ENCODE measurements at regions not wholly inside any gene's neighbourhood (a gene's known extent, or its start where the extent isn't known, plus 50 kb on each side); places are given as distances from the start of the nearest gene placed in this dataset.
"Not testable (repeated sequence)": the region's sequence is repeated elsewhere in the genome, so short reads cannot be mapped to it uniquely, and the experiment has no call there.

- DNase-seq = not testable (repeated sequence)
These were observed 61.3 kb downstream of the SYF2 start for GRCh38 chr1:25171013-25171412.

GRCh38 chr1:25170439-25170838, 61.9 kb downstream of the SYF2 start:
- DNase-seq = no peak

GRCh38 chr1:25169610-25170009, 62.7 kb downstream of the SYF2 start:
- DNase-seq = no peak

- DNase-seq = no peak
These were observed 63.1 kb downstream of the SYF2 start for GRCh38 chr1:25169168-25169567.

GRCh38 chr1:25168193-25169071, 63.9 kb downstream of the SYF2 start:
- no peak for DNase-seq

GRCh38 chr1:25167269-25168192, 64.8 kb downstream of the SYF2 start:
- DNase-seq = no peak

- DNase-seq = no peak
These were observed 65.5 kb downstream of the SYF2 start for GRCh38 chr1:25166847-25167246.

GRCh38 chr1:25163986-25164385, 68.3 kb downstream of the SYF2 start:
- no peak for DNase-seq

- no peak for DNase-seq
These were observed 70.3 kb downstream of the SYF2 start for GRCh38 chr1:25161981-25162380.

GRCh38 chr1:25157846-25158245, 74.5 kb downstream of the SYF2 start:
- DNase-seq = no peak

- no peak for DNase-seq
These were observed 81.3 kb downstream of the SYF2 start for GRCh38 chr1:25150985-25151495.

- peak; percentile 54 for DNase-seq
These were observed 83.5 kb downstream of the SYF2 start for GRCh38 chr1:25148673-25149300.

GRCh38 chr1:25146451-25146855, 85.8 kb downstream of the SYF2 start:
- DNase-seq = no peak

GRCh38 chr1:25145775-25146393, 86.4 kb downstream of the SYF2 start:
- no peak for DNase-seq

- DNase-seq = no peak
These were observed 92.1 kb downstream of the SYF2 start for GRCh38 chr1:25140073-25140797.

GRCh38 chr1:25137521-25138395, 94.5 kb downstream of the SYF2 start:
- no peak for DNase-seq

GRCh38 chr1:25137106-25137505, 95.2 kb downstream of the SYF2 start:
- no peak for DNase-seq

- no peak for DNase-seq
These were observed 96.4 kb downstream of the SYF2 start for GRCh38 chr1:25135909-25136308.

- no peak for DNase-seq
These were observed 97.4 kb downstream of the SYF2 start for GRCh38 chr1:25134801-25135461.

GRCh38 chr1:25134307-25134706, 98.0 kb downstream of the SYF2 start:
- no peak for DNase-seq

Measured in OCI-M1 (cell line).